ENCODE measurements at regions not wholly inside any gene's neighbourhood (a gene's known extent, or its start where the extent isn't known, plus 50 kb on each side); places are given as distances from the start of the nearest gene placed in this dataset.

GRCh38 chr20:6559791-6560190, 207.7 kb upstream of the BMP2 start:
- DNase-seq (ENCODE audit: low spot score) = no peak

DNA sequence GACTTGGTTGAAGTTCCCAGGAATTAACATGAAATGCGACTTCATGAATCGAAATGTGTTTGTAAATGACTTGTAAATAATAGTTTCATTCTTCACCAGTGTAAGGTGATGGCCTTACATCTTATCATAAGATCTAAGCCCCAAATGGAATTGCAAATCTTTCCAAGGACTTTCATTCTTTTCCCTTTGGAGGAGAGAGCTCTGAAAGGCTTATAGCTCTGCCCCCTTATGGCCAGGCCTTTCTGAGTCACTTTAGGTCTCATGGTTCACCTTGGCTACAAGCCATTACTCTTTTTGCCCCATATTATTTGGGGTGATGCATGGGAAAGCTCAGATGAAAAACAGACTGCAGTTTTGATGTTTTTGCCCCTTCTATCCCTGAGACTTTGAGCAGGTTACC, 209.1 kb upstream of the BMP2 start:
- DNase-seq (ENCODE audit: low spot score) = no peak

GRCh38 chr20:6533761-6534479, 233.6 kb upstream of the BMP2 start:
- peak; percentile 57 for DNase-seq (ENCODE audit: low spot score)

DNA sequence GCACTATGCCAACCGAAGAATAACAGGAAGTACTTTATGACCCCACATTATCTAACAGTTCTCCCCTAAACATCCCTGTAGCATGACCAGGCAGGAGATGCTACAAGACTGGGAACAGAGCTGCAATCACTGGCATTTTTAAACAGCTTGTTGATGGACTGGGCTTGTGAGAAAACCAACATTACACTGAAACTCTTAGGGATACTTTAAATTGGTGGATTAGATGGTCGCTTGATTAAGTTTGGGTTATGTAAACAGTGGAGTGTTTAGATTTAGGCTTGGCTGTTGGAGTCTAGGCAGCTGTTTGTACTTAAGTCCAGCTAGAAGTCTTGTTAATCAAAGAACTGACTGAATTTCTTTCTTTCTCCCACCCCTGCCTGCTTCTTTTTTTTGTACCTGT, 234.1 kb upstream of the BMP2 start:
- DNase-seq (ENCODE audit: low spot score) = peak; percentile 5

- DNase-seq (ENCODE audit: low spot score) = no peak
Measured at GRCh38 chr20:6530779-6531315, 236.6 kb upstream of the BMP2 start.

DNA sequence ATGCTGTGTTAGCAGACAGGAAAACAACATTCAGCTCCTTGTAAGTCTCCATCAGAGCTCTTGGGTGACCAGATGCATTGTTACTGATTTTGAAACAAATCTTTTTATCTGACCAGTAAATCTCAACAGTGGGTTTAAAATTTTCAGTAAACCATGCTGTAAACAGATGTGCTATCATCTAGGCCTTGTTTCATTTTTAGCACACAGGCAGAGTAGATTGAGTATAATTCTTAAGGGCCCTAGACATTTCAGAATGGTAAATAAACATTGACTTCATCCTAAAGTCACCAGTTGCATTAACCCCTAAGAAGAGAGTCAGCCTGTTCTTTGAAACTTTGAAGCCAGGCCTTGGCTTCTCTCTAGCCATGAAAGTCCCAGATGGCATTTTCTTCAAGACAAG, 237.2 kb upstream of the BMP2 start:
- DNase-seq (ENCODE audit: low spot score) = no peak

DNA sequence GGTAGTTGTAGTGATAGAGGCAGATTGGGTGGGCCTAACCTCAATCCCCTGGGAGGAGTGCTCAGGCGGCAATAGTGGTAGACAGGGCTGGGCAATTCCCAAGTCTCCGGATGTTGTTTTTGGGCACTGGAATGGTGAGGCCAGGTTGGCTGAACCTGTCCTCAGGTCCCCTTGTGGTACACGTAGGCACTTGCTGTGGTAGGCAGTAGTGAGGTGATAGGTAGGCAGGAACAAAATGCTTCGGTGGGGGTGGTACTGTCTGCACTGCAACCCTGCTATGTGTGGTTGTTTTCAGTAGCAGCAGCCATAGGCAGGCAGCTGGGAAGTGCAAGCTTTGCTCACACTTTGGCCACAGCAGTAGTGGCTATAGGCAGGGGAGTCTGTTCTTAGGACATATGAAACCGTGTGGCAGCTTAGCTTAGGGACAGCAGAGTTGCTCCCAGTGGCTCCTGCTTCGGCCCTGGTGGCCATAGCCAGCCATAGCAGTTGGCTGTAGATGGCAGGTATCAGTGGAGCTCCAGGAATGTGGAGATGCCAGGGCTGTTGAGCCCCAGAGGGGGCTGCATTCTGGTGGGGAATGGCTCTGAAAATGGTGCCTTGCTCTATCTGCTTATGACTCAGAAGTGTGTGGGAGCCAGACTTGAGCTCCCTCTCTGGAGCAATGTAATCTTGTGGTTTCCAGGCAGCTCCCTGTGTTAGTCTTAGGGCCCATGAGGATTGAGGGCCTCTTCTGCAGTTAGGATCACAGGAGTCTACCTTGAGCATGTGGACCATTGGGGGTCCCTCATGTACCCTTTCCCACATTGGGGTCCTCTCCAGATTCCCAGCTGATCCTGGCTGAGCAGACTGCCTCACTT, 241.8 kb upstream of the BMP2 start:
- DNase-seq (ENCODE audit: low spot score) = no peak

GRCh38 chr20:6524305-6524704, 243.2 kb upstream of the BMP2 start:
- no peak for DNase-seq (ENCODE audit: low spot score)

GRCh38 chr20:6519556-6519955, 247.9 kb upstream of the BMP2 start:
- no peak for DNase-seq (ENCODE audit: low spot score)

GRCh38 chr20:6515261-6515660, 252.2 kb upstream of the BMP2 start:
- no peak for DNase-seq (ENCODE audit: low spot score)

DNA sequence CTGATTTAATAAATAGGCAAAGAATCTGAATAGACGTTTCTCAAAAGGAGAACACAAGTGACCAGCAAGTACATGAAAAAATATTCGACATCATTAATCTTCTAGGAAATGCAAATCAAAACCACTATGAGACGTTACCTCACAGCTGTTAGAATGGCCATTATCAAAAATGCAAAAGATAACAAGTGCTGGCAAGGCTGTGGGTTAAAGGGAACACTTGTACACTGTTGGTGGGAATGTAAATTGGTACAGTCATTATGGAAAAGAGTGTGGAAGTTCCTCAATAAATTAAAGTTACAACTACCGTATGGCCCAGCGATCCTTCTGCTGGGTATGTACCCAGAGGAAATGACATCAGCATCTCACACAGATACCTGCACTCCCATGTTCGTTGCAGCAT, 253.9 kb upstream of the BMP2 start:
- DNase-seq (ENCODE audit: low spot score) = no peak

GRCh38 chr20:6509374-6509773, 258.1 kb upstream of the BMP2 start:
- no peak for DNase-seq (ENCODE audit: low spot score)

DNA sequence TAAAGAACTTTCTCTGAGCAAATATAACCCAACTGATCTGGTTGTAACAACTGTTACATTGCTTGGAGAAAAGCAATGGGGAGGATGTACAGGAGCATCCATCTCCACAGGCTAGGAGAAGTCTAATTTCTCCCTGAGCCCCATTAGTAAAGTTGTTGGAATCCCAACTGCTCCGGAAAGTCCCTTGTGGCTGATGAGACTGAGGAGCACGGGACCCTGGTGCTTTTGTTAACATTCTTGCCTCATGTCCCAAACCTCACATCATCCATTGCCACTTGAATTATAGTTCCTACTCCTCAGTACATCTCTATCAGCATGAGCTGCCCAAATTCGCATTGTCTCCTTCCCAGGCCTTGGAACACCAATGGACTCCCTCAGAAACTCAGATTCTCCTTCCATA, 260.6 kb upstream of the BMP2 start:
- DNase-seq (ENCODE audit: low spot score) = no peak

GRCh38 chr20:6504826-6505225, 262.7 kb upstream of the BMP2 start:
- DNase-seq (ENCODE audit: low spot score) = no peak

DNA sequence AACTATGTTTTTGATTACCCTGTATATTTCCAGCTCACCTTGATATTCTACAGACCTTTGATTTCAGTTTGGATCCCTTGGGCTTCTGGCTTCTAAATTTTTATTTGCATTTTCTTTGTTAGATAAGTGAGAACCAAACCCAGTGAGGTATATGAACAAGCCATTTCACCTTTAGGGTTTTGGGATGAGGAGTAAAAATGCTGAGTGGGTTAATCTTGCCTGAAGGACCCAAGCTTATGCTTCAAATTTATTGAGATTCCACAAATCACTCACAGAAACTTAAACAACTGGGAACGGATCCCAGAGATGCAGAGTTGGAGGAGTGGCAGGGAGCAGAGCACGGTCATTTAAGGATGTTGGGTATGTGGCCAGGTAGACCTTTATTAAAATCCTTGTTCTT, 263.3 kb upstream of the BMP2 start:
- DNase-seq (ENCODE audit: low spot score) = no peak

DNA sequence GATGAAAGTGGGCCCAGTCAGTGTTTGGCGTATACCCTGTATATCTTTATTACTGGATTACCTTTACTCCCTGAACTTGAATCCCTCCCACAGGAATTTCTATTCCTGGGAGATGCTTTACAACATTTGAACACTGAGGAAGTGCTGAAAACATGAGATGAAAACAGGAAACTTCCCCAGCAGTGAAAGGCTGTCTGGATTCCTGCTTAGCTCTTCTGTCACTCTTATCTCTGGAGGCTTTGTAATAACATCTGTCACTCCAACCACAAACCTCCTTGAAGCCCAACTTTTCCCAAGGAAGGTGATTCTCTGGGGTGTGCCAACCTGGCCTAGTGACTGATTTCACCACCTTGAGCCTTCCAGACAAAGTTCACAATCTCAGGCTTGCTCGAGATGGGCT, 264.5 kb upstream of the BMP2 start:
- no peak for DNase-seq (ENCODE audit: low spot score)

- DNase-seq (ENCODE audit: low spot score) = no peak
Measured at GRCh38 chr20:6502219-6502618, 265.3 kb upstream of the BMP2 start.

- no peak for DNase-seq (ENCODE audit: low spot score)
Measured at GRCh38 chr20:6501061-6501460, 266.4 kb upstream of the BMP2 start.

- DNase-seq (ENCODE audit: low spot score) = no peak
Measured at GRCh38 chr20:6499566-6499965, 267.9 kb upstream of the BMP2 start.

- DNase-seq (ENCODE audit: low spot score) = no peak
Measured at GRCh38 chr20:6496874-6497273, 270.6 kb upstream of the BMP2 start.

DNA sequence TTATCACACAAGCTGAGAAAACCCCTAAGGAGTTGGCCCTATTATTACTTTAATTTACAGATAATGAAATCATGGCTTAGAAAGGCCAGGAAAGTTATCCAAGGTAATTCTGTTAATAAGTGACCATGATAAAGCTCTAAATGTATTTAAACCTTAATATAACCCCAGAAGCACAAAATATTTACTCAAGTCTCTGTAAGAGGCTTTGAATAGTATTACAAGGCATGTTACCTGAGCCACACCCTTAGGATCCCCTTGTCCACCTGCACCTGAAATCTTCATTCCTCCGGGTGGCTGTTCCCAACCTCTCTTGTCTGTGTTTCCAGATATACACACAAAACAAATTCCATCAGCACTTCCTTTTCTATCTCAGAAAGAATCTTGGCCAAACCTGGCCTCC, 271.6 kb upstream of the BMP2 start:
- no peak for DNase-seq (ENCODE audit: low spot score)

- no peak for DNase-seq (ENCODE audit: low spot score)
Measured at GRCh38 chr20:6492271-6493055, 275.0 kb upstream of the BMP2 start.

DNA sequence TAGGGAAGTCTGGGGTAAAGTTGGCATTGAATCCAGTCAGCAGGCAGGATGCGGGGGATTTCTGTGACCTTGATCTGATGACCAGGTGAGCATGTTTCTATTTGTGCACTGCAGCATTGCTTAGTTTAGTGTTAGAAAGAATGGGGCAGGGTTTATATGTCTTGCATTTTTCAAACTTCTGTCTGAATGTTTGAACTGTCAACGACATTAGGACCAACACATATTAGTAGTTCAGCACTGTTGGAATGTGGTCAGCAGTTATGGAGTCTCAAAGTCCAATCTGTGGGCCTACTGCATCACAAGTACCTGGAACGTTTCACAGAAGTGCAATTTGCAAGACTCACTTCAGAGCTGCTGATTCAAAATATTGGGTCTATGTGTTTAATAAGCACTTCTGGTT, 276.6 kb upstream of the BMP2 start:
- no peak for DNase-seq (ENCODE audit: low spot score)
